ENCODE measurements at regions not wholly inside any gene's neighbourhood (a gene's known extent, or its start where the extent isn't known, plus 50 kb on each side); places are given as distances from the start of the nearest gene placed in this dataset.
"Not testable (repeated sequence)": the region's sequence is repeated elsewhere in the genome, so short reads cannot be mapped to it uniquely, and the experiment has no call there.

DNA sequence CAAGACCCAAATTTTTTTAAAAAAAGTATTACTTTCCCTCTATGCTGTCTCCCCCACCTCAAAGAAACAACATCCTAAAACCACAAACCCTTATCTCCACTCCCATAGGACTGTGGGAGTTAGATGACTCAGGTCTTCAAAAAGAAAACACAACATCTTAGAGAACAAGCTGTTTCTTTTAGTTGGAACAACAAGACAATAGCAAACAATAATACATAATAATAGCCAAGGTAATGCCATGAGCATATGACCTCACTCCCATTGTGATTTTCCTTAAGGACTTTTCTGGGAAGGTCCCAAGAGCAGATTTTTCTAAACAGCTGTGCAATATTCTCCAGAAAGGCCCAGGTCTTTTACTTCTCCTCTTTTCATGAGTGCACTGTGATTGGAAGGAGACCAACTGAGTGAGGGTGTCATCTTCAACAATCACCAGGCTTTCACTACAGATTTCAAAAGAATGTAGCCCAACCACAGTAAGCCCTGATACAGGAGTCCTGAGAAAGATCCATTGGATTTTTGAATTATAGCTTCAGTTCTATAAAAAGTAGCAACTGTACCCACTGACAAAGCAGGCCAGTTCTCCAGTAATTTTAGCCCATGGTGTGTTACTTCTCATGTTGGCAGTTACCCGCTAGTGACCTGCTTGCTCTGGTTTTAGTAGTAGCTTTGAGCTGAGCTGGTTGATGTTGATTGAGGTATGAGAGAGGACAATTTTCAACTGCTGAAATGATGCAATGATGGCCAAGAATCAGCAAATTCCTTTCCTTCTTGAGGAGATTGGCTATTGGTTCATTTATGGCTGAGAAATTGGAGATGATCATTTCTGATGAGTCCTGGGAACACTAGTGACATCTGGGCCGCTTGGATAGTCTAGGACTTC, 144.5 kb upstream of the TCF4 start:
- Histone ChIP-seq H3K4me1 (ENCODE audit: insufficient read depth, poor library complexity, severe bottlenecking) (no peaks in the 10 kb centered on the region), H3K27me3 (ENCODE audit: insufficient read depth, poor library complexity, severe bottlenecking) (no peaks in the 10 kb centered on the region), H3K4me3 (ENCODE audit: severe bottlenecking) (no peak overlapping the region), H3K36me3 (ENCODE audit: low read depth) (no peaks in the 10 kb centered on the region), H3K9me3 (ENCODE audit: severe bottlenecking) (no peaks in the 10 kb centered on the region), H3K27ac (ENCODE audit: poor library complexity, severe bottlenecking) (no peak overlapping the region)
- TF ChIP-seq, protein P1, sequence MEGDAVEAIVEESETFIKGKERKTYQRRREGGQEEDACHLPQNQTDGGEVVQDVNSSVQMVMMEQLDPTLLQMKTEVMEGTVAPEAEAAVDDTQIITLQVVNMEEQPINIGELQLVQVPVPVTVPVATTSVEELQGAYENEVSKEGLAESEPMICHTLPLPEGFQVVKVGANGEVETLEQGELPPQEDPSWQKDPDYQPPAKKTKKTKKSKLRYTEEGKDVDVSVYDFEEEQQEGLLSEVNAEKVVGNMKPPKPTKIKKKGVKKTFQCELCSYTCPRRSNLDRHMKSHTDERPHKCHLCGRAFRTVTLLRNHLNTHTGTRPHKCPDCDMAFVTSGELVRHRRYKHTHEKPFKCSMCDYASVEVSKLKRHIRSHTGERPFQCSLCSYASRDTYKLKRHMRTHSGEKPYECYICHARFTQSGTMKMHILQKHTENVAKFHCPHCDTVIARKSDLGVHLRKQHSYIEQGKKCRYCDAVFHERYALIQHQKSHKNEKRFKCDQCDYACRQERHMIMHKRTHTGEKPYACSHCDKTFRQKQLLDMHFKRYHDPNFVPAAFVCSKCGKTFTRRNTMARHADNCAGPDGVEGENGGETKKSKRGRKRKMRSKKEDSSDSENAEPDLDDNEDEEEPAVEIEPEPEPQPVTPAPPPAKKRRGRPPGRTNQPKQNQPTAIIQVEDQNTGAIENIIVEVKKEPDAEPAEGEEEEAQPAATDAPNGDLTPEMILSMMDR (IDR thresholded peaks at IDR 0.05; ENCODE audit: poor library complexity, severe bottlenecking): no peak
- DNase-seq (ENCODE audit: low spot score) (no peak), ATAC-seq (ENCODE audit: low read depth) (no peak)

DNA sequence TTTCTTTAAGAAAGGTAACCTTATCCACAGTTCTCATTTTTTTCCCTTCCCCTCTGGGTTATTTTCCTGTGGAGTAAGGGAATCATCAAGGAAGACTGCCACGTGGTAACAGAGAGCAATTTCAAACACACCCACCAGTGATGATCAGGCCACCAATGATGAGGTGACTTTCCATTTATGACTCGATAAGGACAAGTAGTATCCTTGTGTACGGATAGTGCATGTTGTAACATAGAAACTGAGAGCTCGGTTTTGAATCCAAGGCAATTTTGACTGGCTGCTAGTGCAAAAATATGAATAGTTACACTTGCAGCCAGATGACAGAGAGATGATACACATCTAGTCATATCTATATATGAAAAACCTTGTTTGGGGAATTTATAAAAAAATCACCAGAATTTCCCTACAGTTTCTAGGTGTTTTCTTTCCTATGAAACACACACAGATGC, 143.6 kb upstream of the TCF4 start:
- DNase-seq (ENCODE audit: low spot score) (no peak), ATAC-seq (ENCODE audit: low read depth) (no peak)
- no peak overlapping the region for H3K27ac ChIP-seq (ENCODE audit: poor library complexity, severe bottlenecking)
- TF ChIP-seq, protein P1 (IDR thresholded peaks at IDR 0.05; ENCODE audit: poor library complexity, severe bottlenecking): no peak
- no peaks in the 10 kb centered on the region for H3K9me3 ChIP-seq (ENCODE audit: severe bottlenecking)
- no peaks in the 10 kb centered on the region for H3K27me3 ChIP-seq (ENCODE audit: insufficient read depth, poor library complexity, severe bottlenecking)
- H3K4me1 ChIP-seq (ENCODE audit: insufficient read depth, poor library complexity, severe bottlenecking): no peaks in the 10 kb centered on the region
- no peaks in the 10 kb centered on the region for H3K36me3 ChIP-seq (ENCODE audit: low read depth)
- H3K4me3 ChIP-seq (ENCODE audit: severe bottlenecking): no peak overlapping the region

DNA sequence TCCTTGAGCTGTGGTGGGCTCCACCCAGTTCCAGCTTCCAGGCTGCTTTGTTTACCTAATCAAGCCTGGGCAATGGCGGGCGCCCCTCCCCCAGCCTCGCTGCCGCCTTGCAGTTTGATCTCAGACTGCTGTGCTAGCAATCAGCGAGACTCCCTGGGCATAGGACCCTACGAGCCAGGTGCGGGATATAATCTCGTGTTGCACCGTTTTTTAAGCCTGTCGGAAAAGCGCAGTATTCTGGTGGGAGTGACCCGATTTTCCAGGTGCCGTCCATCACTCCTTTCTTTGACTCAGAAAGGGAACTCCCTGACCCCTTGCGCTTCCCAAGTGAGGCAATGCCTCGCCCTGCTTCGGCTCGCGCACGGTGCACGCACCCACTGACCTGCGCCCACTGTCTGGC, 133.0 kb upstream of the TCF4 start:
- not testable (repeated sequence) for H3K27ac ChIP-seq (ENCODE audit: poor library complexity, severe bottlenecking); H3K36me3 ChIP-seq (ENCODE audit: low read depth); H3K4me1 ChIP-seq (ENCODE audit: insufficient read depth, poor library complexity, severe bottlenecking); H3K4me3 ChIP-seq (ENCODE audit: severe bottlenecking); DNase-seq (ENCODE audit: low spot score); H3K27me3 ChIP-seq (ENCODE audit: insufficient read depth, poor library complexity, severe bottlenecking); ATAC-seq (ENCODE audit: low read depth); H3K9me3 ChIP-seq (ENCODE audit: severe bottlenecking)

DNA sequence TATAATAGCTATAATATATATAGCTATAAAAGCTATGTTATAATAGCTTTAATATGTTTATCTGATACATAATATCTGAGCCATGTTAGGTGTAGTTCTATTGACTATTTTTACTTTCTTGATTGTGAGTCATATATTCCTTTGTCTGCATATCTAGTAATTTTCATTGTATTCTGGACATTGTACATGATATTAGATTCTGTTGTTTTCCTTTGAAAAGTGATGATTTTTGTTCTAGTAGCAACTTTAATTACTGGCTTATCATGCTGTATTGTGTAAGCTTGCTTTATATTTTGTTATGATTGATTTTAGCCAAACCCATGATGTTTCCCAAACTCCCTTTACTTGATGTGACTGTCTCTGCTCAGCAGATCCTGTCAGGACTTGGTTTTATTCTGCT, 125.7 kb upstream of the TCF4 start:
- DNase-seq (ENCODE audit: low spot score) (no peak), ATAC-seq (ENCODE audit: low read depth) (no peak)
- no peak overlapping the region for H3K4me3 ChIP-seq (ENCODE audit: severe bottlenecking)
- TF ChIP-seq, protein P1 (IDR thresholded peaks at IDR 0.05; ENCODE audit: poor library complexity, severe bottlenecking): no peak
- H3K27me3 ChIP-seq (ENCODE audit: insufficient read depth, poor library complexity, severe bottlenecking): no peaks in the 10 kb centered on the region
- H3K9me3 ChIP-seq (ENCODE audit: severe bottlenecking): no peaks in the 10 kb centered on the region
- H3K4me1 ChIP-seq (ENCODE audit: insufficient read depth, poor library complexity, severe bottlenecking): no peaks in the 10 kb centered on the region
- no peak overlapping the region for H3K27ac ChIP-seq (ENCODE audit: poor library complexity, severe bottlenecking)
- no peaks in the 10 kb centered on the region for H3K36me3 ChIP-seq (ENCODE audit: low read depth)

DNA sequence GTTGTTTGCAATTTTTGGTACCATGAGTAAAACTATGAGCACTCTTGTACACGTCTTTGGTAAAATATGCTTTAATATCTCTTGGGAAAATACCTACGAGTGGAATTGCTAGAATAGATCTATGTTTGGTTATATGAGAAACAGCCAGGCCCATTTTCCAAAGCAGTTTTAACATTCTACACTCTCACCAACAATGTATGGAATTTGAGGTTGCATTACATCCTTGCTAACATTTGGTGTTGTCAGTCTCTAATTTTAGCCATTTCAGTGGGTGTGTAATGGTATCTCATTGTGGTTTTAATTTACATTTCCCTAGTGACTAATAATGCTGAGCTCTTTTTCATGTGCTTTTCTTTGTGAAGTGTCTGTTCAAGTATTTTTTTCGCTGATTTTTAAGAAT, 118.9 kb upstream of the TCF4 start:
- Histone ChIP-seq H3K36me3 (ENCODE audit: low read depth) (no peaks in the 10 kb centered on the region), H3K4me3 (ENCODE audit: severe bottlenecking) (no peak overlapping the region), H3K4me1 (ENCODE audit: insufficient read depth, poor library complexity, severe bottlenecking) (no peaks in the 10 kb centered on the region), H3K9me3 (ENCODE audit: severe bottlenecking) (no peaks in the 10 kb centered on the region), H3K27me3 (ENCODE audit: insufficient read depth, poor library complexity, severe bottlenecking) (no peaks in the 10 kb centered on the region), H3K27ac (ENCODE audit: poor library complexity, severe bottlenecking) (no peak overlapping the region)
- no peak for DNase-seq (ENCODE audit: low spot score)
- TF ChIP-seq, protein P1 (IDR thresholded peaks at IDR 0.05; ENCODE audit: poor library complexity, severe bottlenecking): no peak
- ATAC-seq (ENCODE audit: low read depth): peak; percentile 64
